ENCODE measurements at regions not wholly inside any gene's neighbourhood (a gene's known extent, or its start where the extent isn't known, plus 50 kb on each side); places are given as distances from the start of the nearest gene placed in this dataset.

- DNase-seq (no peak), ATAC-seq (replicated peaks in 1 of 4) (no peak)
- no peaks in the 10 kb centered on the region for H3K36me3 Mint-ChIP-seq
- H3K27ac ChIP-seq (ENCODE audit: low read length): no peak overlapping the region
- H3K4me1 ChIP-seq (ENCODE audit: control insufficient read depth in 1 of 2, extremely low read depth in 1 of 2, insufficient read depth in 2 of 2, low read length in 2 of 2): no peaks in the 10 kb centered on the region
- no peak overlapping the region for H3K4me3 ChIP-seq (ENCODE audit: control insufficient read depth in 1 of 2, extremely low read depth in 1 of 2, low read length in 1 of 2)
- H3K27me3 ChIP-seq (replicated peaks in 1 of 2; ENCODE audit: control insufficient read depth in 2 of 2, extremely low read depth in 1 of 2, insufficient read depth in 2 of 2, low read length in 1 of 2): peaks cover 0 to 8% of the 10 kb centered on the region in 2 experiments
- no peaks in the 10 kb centered on the region for H3K9me3 ChIP-seq
- H3K36me3 ChIP-seq (ENCODE audit: control insufficient read depth in 2 of 2, extremely low read depth in 1 of 2, insufficient read depth in 1 of 2, low read length in 1 of 2): no peaks in the 10 kb centered on the region
- ChIA-PET POLR2A (no interaction called here), CTCF (no interaction called here)
- no peak overlapping the region for H3K4me3 Mint-ChIP-seq
- H3K9me3 Mint-ChIP-seq: no peaks in the 10 kb centered on the region
- 97% methylated on average over 35 of the region's 40 CpGs for WGBS (ENCODE audit: insufficient coverage)
- peaks cover 6 to 23% of the 10 kb centered on the region in 2 donors for H3K27me3 Mint-ChIP-seq
- H3K27ac Mint-ChIP-seq: no peak overlapping the region
- no peaks in the 10 kb centered on the region for H3K4me1 Mint-ChIP-seq
These were observed 173.4 kb downstream of the SETD4 start for GRCh38 chr21:35886887-35887286.

GRCh38 chr21:35885942-35886541, 174.3 kb downstream of the SETD4 start:
- Histone ChIP-seq H3K4me3 (ENCODE audit: control insufficient read depth in 1 of 2, extremely low read depth in 1 of 2, low read length in 1 of 2) (no peak overlapping the region), H3K36me3 (ENCODE audit: control insufficient read depth in 2 of 2, extremely low read depth in 1 of 2, insufficient read depth in 1 of 2, low read length in 1 of 2) (no peaks in the 10 kb centered on the region), H3K27ac (ENCODE audit: low read length) (no peak overlapping the region), H3K27me3 (replicated peaks in 1 of 2; ENCODE audit: control insufficient read depth in 2 of 2, extremely low read depth in 1 of 2, insufficient read depth in 2 of 2, low read length in 1 of 2) (peaks cover 0 to 13% of the 10 kb centered on the region in 2 experiments), H3K4me1 (ENCODE audit: control insufficient read depth in 1 of 2, extremely low read depth in 1 of 2, insufficient read depth in 2 of 2, low read length in 2 of 2) (no peaks in the 10 kb centered on the region), H3K9me3 (no peaks in the 10 kb centered on the region)
- ChIA-PET POLR2A (interaction anchor here in 1 of 2 donors (0.5 kb wide), 1 partner anchor 15 kb away, joined by 3 read pairs; no protein-coding TSS in a partner anchor), CTCF (no interaction called here)
- H3K4me1 Mint-ChIP-seq: no peaks in the 10 kb centered on the region
- H3K27ac Mint-ChIP-seq: no peak overlapping the region
- WGBS (ENCODE audit: insufficient coverage): 92% methylated on average over 4 of the region's 7 CpGs
- no peak for DNase-seq
- no peak for ATAC-seq (replicated peaks in 1 of 4)
- H3K9me3 Mint-ChIP-seq: no peaks in the 10 kb centered on the region
- H3K36me3 Mint-ChIP-seq: no peaks in the 10 kb centered on the region
- H3K4me3 Mint-ChIP-seq: no peak overlapping the region
- peaks cover 14 to 29% of the 10 kb centered on the region in 2 donors for H3K27me3 Mint-ChIP-seq

GRCh38 chr21:35882791-35883240, 177.5 kb downstream of the SETD4 start:
- Histone ChIP-seq H3K27ac (ENCODE audit: low read length) (no peak overlapping the region), H3K27me3 (replicated peaks in 1 of 2; ENCODE audit: control insufficient read depth in 2 of 2, extremely low read depth in 1 of 2, insufficient read depth in 2 of 2, low read length in 1 of 2) (peaks cover 0 to 22% of the 10 kb centered on the region in 2 experiments), H3K4me1 (ENCODE audit: control insufficient read depth in 1 of 2, extremely low read depth in 1 of 2, insufficient read depth in 2 of 2, low read length in 2 of 2) (no peaks in the 10 kb centered on the region), H3K36me3 (ENCODE audit: control insufficient read depth in 2 of 2, extremely low read depth in 1 of 2, insufficient read depth in 1 of 2, low read length in 1 of 2) (no peaks in the 10 kb centered on the region), H3K9me3 (no peaks in the 10 kb centered on the region), H3K4me3 (ENCODE audit: control insufficient read depth in 1 of 2, extremely low read depth in 1 of 2, low read length in 1 of 2) (no peak overlapping the region)
- POLR2A ChIA-PET: interaction anchor here in 1 of 2 donors (0.5 kb wide), 1 partner anchor 914 kb away, joined by 6 read pairs; no protein-coding TSS in a partner anchor
- Mint-ChIP-seq H3K27ac (no peak overlapping the region), H3K27me3 (peaks cover 20 to 43% of the 10 kb centered on the region in 2 donors), H3K36me3 (no peaks in the 10 kb centered on the region), H3K9me3 (no peaks in the 10 kb centered on the region), H3K4me1 (no peaks in the 10 kb centered on the region), H3K4me3 (no peak overlapping the region)
- WGBS (ENCODE audit: insufficient coverage): 69% methylated on average over 9 of the region's 10 CpGs
- DNase-seq (no peak), ATAC-seq (replicated peaks in 1 of 4) (no peak)
- CTCF ChIA-PET: no interaction called here

- POLR2A ChIA-PET: no interaction called here
- H3K27ac Mint-ChIP-seq: no peak overlapping the region
- no peak for ATAC-seq (replicated peaks in 1 of 4)
- H3K9me3 Mint-ChIP-seq: peaks cover 0 to 7% (median 0%) of the 10 kb centered on the region in 3 donors
- Histone ChIP-seq H3K36me3 (ENCODE audit: control insufficient read depth in 2 of 2, extremely low read depth in 1 of 2, insufficient read depth in 1 of 2, low read length in 1 of 2) (no peaks in the 10 kb centered on the region), H3K4me1 (ENCODE audit: control insufficient read depth in 1 of 2, extremely low read depth in 1 of 2, insufficient read depth in 2 of 2, low read length in 2 of 2) (no peaks in the 10 kb centered on the region), H3K4me3 (ENCODE audit: control insufficient read depth in 1 of 2, extremely low read depth in 1 of 2, low read length in 1 of 2) (no peak overlapping the region), H3K9me3 (no peaks in the 10 kb centered on the region), H3K27ac (ENCODE audit: low read length) (no peak overlapping the region), H3K27me3 (replicated peaks in 1 of 2; ENCODE audit: control insufficient read depth in 2 of 2, extremely low read depth in 1 of 2, insufficient read depth in 2 of 2, low read length in 1 of 2) (peaks cover 2 to 7% of the 10 kb centered on the region in 2 experiments)
- no peaks in the 10 kb centered on the region for H3K4me1 Mint-ChIP-seq
- DNase-seq: no peak
- WGBS (ENCODE audit: insufficient coverage): no CpG with 5 or more reads among the region's 2 CpGs
- no peak overlapping the region for H3K4me3 Mint-ChIP-seq
- peaks cover 21 to 35% of the 10 kb centered on the region in 2 donors for H3K27me3 Mint-ChIP-seq
- H3K36me3 Mint-ChIP-seq: no peaks in the 10 kb centered on the region
- CTCF ChIA-PET: no interaction called here
These were observed 186.9 kb downstream of the SETD4 start for GRCh38 chr21:35873441-35873840.

GRCh38 chr21:35871906-35872305, 188.4 kb downstream of the SETD4 start:
- Mint-ChIP-seq H3K27me3 (peaks cover 21 to 36% of the 10 kb centered on the region in 2 donors), H3K27ac (no peak overlapping the region), H3K4me3 (no peak overlapping the region), H3K36me3 (no peaks in the 10 kb centered on the region), H3K4me1 (no peaks in the 10 kb centered on the region), H3K9me3 (peaks cover 0 to 8% (median 0%) of the 10 kb centered on the region in 3 donors)
- Histone ChIP-seq H3K27ac (ENCODE audit: low read length) (no peak overlapping the region), H3K27me3 (replicated peaks in 1 of 2; ENCODE audit: control insufficient read depth in 2 of 2, extremely low read depth in 1 of 2, insufficient read depth in 2 of 2, low read length in 1 of 2) (peaks cover 2 to 5% of the 10 kb centered on the region in 2 experiments), H3K9me3 (no peaks in the 10 kb centered on the region), H3K4me1 (ENCODE audit: control insufficient read depth in 1 of 2, extremely low read depth in 1 of 2, insufficient read depth in 2 of 2, low read length in 2 of 2) (no peaks in the 10 kb centered on the region), H3K36me3 (ENCODE audit: control insufficient read depth in 2 of 2, extremely low read depth in 1 of 2, insufficient read depth in 1 of 2, low read length in 1 of 2) (no peaks in the 10 kb centered on the region), H3K4me3 (ENCODE audit: control insufficient read depth in 1 of 2, extremely low read depth in 1 of 2, low read length in 1 of 2) (no peak overlapping the region)
- CTCF ChIA-PET: no interaction called here
- 54% methylated on average over 2 of the region's 2 CpGs for WGBS (ENCODE audit: insufficient coverage)
- POLR2A ChIA-PET: no interaction called here
- ATAC-seq (replicated peaks in 1 of 4) (no peak), DNase-seq (no peak)

- Histone ChIP-seq H3K9me3 (no peaks in the 10 kb centered on the region), H3K36me3 (ENCODE audit: control insufficient read depth in 2 of 2, extremely low read depth in 1 of 2, insufficient read depth in 1 of 2, low read length in 1 of 2) (no peaks in the 10 kb centered on the region), H3K27ac (ENCODE audit: low read length) (no peak overlapping the region), H3K4me3 (ENCODE audit: control insufficient read depth in 1 of 2, extremely low read depth in 1 of 2, low read length in 1 of 2) (no peak overlapping the region), H3K27me3 (replicated peaks in 1 of 2; ENCODE audit: control insufficient read depth in 2 of 2, extremely low read depth in 1 of 2, insufficient read depth in 2 of 2, low read length in 1 of 2) (peaks cover 2 to 6% of the 10 kb centered on the region in 2 experiments), H3K4me1 (ENCODE audit: control insufficient read depth in 1 of 2, extremely low read depth in 1 of 2, insufficient read depth in 2 of 2, low read length in 2 of 2) (no peaks in the 10 kb centered on the region)
- ATAC-seq (replicated peaks in 1 of 4) (no peak), DNase-seq (no peak)
- H3K27ac Mint-ChIP-seq: no peak overlapping the region
- no peaks in the 10 kb centered on the region for H3K4me1 Mint-ChIP-seq
- peaks cover 18 to 22% of the 10 kb centered on the region in 2 donors for H3K27me3 Mint-ChIP-seq
- no peaks in the 10 kb centered on the region for H3K36me3 Mint-ChIP-seq
- ChIA-PET CTCF (no interaction called here), POLR2A (no interaction called here)
- H3K9me3 Mint-ChIP-seq: peaks cover 0 to 6% (median 0%) of the 10 kb centered on the region in 3 donors
- no peak overlapping the region for H3K4me3 Mint-ChIP-seq
These were observed 191.5 kb downstream of the SETD4 start for GRCh38 chr21:35868869-35869223.
